Liver (tissue), 8 donors: ENCODE measurements at regions not wholly inside any gene's neighbourhood (a gene's known extent, or its start where the extent isn't known, plus 50 kb on each side); places are given as distances from the start of the nearest gene placed in this dataset.

Source experiments
- DNase-seq: peaks from one replicate; pipeline ENCODE4 v3.0.0-alpha.2; 2017; ENCODE audit warnings: low spot score
- H3K27ac ChIP-seq, 2 donors: one replicate each; pipeline ENCODE4 v1.7.0; 2013; ENCODE audit warnings: inconsistent platforms in 2 of 2, low read length in 2 of 2, control low read depth in 1 of 2, low read depth in 1 of 2, mild to moderate bottlenecking in 1 of 2
- H3K27me3 ChIP-seq, 4 donors: one replicate each; pipeline versions ENCODE4 v1.6.1 to v1.7.0; 2013; ENCODE audit warnings: low read length in 3 of 4, inconsistent platforms in 1 of 4, mild to moderate bottlenecking in 1 of 4, moderate library complexity in 1 of 4; ENCODE audit not compliant: control insufficient read depth in 4 of 4, insufficient read depth in 4 of 4
- H3K36me3 ChIP-seq, 4 donors: one replicate each; pipeline versions ENCODE4 v1.6.1 to v1.7.0; 2013; ENCODE audit warnings: low read length in 3 of 4, mild to moderate bottlenecking in 3 of 4, low read depth in 1 of 4, moderate library complexity in 1 of 4; ENCODE audit not compliant: control insufficient read depth in 4 of 4, insufficient read depth in 3 of 4
- H3K4me1 ChIP-seq, 4 donors: one replicate each; pipeline versions ENCODE4 v1.6.1 to v1.7.0; 2013; ENCODE audit warnings: low read length in 3 of 4, mild to moderate bottlenecking in 3 of 4, moderate library complexity in 1 of 4; ENCODE audit not compliant: control insufficient read depth in 4 of 4, insufficient read depth in 4 of 4
- H3K4me3 ChIP-seq, 3 donors: one replicate each; pipeline versions ENCODE4 v1.6.1 to v1.7.0; 2013; ENCODE audit warnings: low read length in 3 of 3, control low read depth in 1 of 3, low read depth in 1 of 3, mild to moderate bottlenecking in 1 of 3
- H3K9ac ChIP-seq, 2 donors: one replicate each; pipeline ENCODE4 v1.7.0; 2013; ENCODE audit warnings: low read length in 2 of 2, mild to moderate bottlenecking in 2 of 2, moderate library complexity in 2 of 2, control low read depth in 1 of 2, low read depth in 1 of 2
- H3K9me3 ChIP-seq, 4 donors: one replicate each; pipeline versions ENCODE4 v1.6.1 to v1.7.0; 2013; ENCODE audit warnings: low read length in 3 of 4; ENCODE audit not compliant: control insufficient read depth in 4 of 4
- EGR1 ChIP-seq, 2 donors: IDR thresholded peaks; 2 replicates each; pipeline ENCODE4 v1.6.1; 2016 to 2018; ENCODE audit warnings: antibody characterized with exemption in 2 of 2, low read depth in 2 of 2
- FOXA1 ChIP-seq: IDR thresholded peaks from 2 replicates; pipeline ENCODE4 v1.6.1; 2016; ENCODE audit warnings: antibody characterized with exemption
- FOXA2 ChIP-seq: IDR thresholded peaks from 2 replicates; pipeline ENCODE4 v1.6.1; 2016; ENCODE audit warnings: antibody characterized with exemption
- GABPA ChIP-seq, 2 donors: IDR thresholded peaks in 1 of 2; conservative IDR thresholded peaks in 1 of 2; 2 replicates each; pipeline ENCODE4 v1.6.1; 2016; ENCODE audit warnings: antibody characterized with exemption in 2 of 2, mild to moderate bottlenecking in 1 of 2, moderate library complexity in 1 of 2
- HNF4A ChIP-seq, 2 donors: conservative IDR thresholded peaks; 2 replicates each; pipeline ENCODE4 v1.6.1; 2016; ENCODE audit warnings: antibody characterized with exemption in 2 of 2, mild to moderate bottlenecking in 2 of 2
- HNF4G ChIP-seq: IDR thresholded peaks from 2 replicates; pipeline ENCODE4 v1.6.1; 2016; ENCODE audit warnings: antibody characterized with exemption
- JUND ChIP-seq, 2 donors: IDR thresholded peaks; 2 replicates each; pipeline ENCODE4 v1.6.1; 2016; ENCODE audit warnings: antibody characterized with exemption in 2 of 2
- RAD21 ChIP-seq, 2 donors: IDR thresholded peaks; 2 replicates each; pipeline ENCODE4 v1.6.1; 2016; ENCODE audit warnings: antibody characterized with exemption in 2 of 2, mild to moderate bottlenecking in 2 of 2
- SP1 ChIP-seq: IDR thresholded peaks from 2 replicates; pipeline ENCODE4 v1.6.1; 2018; ENCODE audit warnings: antibody characterized with exemption, mild to moderate bottlenecking
- TAF1 ChIP-seq: conservative IDR thresholded peaks from 2 replicates; pipeline ENCODE4 v1.6.1; 2016; ENCODE audit warnings: antibody characterized with exemption, mild to moderate bottlenecking
- WGBS: extraction: QIAGEN DNeasy Blood & Tissue Kit; methylation state at CpG from one replicate; pipeline ENCODE4 v1.1.7; 2013; 5-methylcytosine and 5-hydroxymethylcytosine counted together
- TF ChIP-seq, protein P1 (sequence below): IDR thresholded peaks from 2 replicates; pipeline ENCODE4 v1.6.1; 2016; ENCODE audit warnings: antibody characterized with exemption
- TF ChIP-seq, protein P2 (sequence below): fragments of 150-350 bp; IDR thresholded peaks from 2 replicates; pipeline ENCODE4 v1.5.1; 2017; ENCODE audit warnings: improper control_type of control experiment, low read depth, low read length; ENCODE audit not compliant: missing input control
- TF ChIP-seq, protein P3 (sequence below): IDR thresholded peaks from 2 replicates; pipeline ENCODE4 v1.6.1; 2016; ENCODE audit warnings: antibody characterized with exemption, mild to moderate bottlenecking
- TF ChIP-seq, protein P4 (sequence below): IDR thresholded peaks from 2 replicates; pipeline ENCODE4 v1.6.1; 2016; ENCODE audit warnings: antibody characterized with exemption
- donor health status: healthy.
- donor health status: healthy.
- donor health status: healthy.
- donor health status: healthy.
- donor health status: healthy.

DNA sequence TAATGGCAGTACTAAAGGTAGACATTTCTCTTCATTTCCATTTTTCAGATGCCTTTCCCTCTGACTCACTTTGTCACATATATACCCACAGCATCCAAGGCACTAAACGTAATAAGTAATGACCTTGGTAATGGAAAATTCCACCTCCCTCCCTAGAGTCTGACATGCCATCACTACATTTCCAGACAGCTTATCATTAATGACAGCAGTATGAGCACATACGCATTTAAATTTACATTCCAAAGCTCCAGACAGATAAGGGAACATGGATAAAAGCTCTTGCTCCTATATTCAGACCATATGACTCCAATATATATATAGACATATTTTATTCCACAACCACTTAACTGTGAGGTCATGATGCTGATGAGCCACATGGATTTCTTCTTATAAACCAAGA lies 191.7 kb upstream of the GORAB start:
- TF ChIP-seq JUND (IDR thresholded peaks at IDR 0.05): no peak
- Histone ChIP-seq H3K4me3 (no peak overlapping the region), H3K27ac (no peak overlapping the region), H3K9ac (no peak overlapping the region), H3K4me1 (no peaks in the 10 kb centered on the region), H3K27me3 (no peaks in the 10 kb centered on the region), H3K9me3 (peaks cover 0 to 3% (median 0%) of the 10 kb centered on the region in 4 donors), H3K36me3 (no peaks in the 10 kb centered on the region)
- no peak for DNase-seq
- 78% methylated on average over 2 of the region's 2 CpGs for WGBS

DNA sequence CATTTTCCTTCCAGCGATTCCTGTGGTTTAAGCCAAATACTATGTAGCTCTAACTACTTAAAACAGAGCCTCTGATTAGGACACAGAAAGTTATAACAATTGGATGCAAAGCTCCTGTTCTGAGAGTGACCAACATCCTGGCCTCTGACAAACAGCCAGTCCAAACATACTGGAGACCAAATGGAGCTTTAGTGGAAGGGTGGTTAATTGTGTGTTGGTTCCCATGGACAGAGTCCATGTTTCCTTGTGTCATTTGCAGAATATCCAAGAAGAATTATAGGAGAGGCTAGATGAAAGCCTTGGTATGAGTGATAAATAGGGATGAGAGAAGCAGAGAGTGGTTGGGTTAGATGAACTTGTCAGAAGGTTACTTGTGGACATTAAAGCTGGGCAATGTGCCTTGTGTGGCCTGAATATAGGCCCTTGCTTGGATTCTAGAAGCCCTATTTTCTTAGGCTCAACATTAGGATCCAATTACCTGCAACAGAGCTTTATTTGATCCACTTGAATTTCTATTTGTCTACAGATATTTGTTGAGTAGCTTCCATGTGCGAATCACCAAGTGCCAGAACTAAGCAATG lies 180.5 kb upstream of the GORAB start:
- Histone ChIP-seq H3K36me3 (no peaks in the 10 kb centered on the region), H3K4me1 (no peaks in the 10 kb centered on the region), H3K27ac (no peak overlapping the region), H3K9me3 (peaks cover 0 to 2% (median 0%) of the 10 kb centered on the region in 4 donors), H3K27me3 (no peaks in the 10 kb centered on the region), H3K9ac (no peak overlapping the region), H3K4me3 (no peak overlapping the region)
- 72% methylated on average over 2 of the region's 2 CpGs for WGBS
- DNase-seq: no peak
- no peak for TF ChIP-seq RAD21 (IDR thresholded peaks at IDR 0.05)
- TF ChIP-seq HNF4A (conservative IDR thresholded peaks at IDR 0.05): no peak
- TF ChIP-seq, protein P1, sequence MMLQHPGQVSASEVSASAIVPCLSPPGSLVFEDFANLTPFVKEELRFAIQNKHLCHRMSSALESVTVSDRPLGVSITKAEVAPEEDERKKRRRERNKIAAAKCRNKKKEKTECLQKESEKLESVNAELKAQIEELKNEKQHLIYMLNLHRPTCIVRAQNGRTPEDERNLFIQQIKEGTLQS: no peak
- TF ChIP-seq HNF4G: no peak
- no peak for TF ChIP-seq JUND (IDR thresholded peaks at IDR 0.05)
- TF ChIP-seq, protein P2, sequence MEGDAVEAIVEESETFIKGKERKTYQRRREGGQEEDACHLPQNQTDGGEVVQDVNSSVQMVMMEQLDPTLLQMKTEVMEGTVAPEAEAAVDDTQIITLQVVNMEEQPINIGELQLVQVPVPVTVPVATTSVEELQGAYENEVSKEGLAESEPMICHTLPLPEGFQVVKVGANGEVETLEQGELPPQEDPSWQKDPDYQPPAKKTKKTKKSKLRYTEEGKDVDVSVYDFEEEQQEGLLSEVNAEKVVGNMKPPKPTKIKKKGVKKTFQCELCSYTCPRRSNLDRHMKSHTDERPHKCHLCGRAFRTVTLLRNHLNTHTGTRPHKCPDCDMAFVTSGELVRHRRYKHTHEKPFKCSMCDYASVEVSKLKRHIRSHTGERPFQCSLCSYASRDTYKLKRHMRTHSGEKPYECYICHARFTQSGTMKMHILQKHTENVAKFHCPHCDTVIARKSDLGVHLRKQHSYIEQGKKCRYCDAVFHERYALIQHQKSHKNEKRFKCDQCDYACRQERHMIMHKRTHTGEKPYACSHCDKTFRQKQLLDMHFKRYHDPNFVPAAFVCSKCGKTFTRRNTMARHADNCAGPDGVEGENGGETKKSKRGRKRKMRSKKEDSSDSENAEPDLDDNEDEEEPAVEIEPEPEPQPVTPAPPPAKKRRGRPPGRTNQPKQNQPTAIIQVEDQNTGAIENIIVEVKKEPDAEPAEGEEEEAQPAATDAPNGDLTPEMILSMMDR: no peak
- TF ChIP-seq, protein P3, sequence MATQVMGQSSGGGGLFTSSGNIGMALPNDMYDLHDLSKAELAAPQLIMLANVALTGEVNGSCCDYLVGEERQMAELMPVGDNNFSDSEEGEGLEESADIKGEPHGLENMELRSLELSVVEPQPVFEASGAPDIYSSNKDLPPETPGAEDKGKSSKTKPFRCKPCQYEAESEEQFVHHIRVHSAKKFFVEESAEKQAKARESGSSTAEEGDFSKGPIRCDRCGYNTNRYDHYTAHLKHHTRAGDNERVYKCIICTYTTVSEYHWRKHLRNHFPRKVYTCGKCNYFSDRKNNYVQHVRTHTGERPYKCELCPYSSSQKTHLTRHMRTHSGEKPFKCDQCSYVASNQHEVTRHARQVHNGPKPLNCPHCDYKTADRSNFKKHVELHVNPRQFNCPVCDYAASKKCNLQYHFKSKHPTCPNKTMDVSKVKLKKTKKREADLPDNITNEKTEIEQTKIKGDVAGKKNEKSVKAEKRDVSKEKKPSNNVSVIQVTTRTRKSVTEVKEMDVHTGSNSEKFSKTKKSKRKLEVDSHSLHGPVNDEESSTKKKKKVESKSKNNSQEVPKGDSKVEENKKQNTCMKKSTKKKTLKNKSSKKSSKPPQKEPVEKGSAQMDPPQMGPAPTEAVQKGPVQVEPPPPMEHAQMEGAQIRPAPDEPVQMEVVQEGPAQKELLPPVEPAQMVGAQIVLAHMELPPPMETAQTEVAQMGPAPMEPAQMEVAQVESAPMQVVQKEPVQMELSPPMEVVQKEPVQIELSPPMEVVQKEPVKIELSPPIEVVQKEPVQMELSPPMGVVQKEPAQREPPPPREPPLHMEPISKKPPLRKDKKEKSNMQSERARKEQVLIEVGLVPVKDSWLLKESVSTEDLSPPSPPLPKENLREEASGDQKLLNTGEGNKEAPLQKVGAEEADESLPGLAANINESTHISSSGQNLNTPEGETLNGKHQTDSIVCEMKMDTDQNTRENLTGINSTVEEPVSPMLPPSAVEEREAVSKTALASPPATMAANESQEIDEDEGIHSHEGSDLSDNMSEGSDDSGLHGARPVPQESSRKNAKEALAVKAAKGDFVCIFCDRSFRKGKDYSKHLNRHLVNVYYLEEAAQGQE: no peak
- no peak for TF ChIP-seq GABPA (IDR thresholded peaks at IDR 0.05 in 1 of 2, conservative IDR thresholded peaks at IDR 0.05 in 1 of 2)

DNA sequence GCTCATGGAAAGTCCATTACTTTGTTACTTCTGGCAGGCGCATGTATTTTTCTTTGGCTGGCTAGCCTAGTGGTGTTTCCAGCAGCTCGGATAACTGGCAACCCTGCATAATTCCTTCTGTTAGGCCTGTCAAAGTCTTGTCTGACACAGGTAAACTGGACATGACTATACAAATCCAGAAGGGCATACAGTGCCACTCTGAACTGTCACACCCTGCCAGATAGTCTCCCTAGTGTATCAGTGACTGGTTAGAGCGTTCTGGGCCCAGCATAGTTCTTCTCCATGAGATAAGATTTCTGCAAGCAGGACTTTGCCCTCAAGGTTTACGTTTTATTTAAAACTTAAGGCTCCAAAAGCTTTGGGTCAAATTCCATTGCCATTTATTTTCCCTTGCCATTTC lies 177.7 kb upstream of the GORAB start:
- H3K4me1 ChIP-seq: no peaks in the 10 kb centered on the region
- WGBS: 58% methylated on average over 4 of the region's 4 CpGs
- H3K9me3 ChIP-seq: peaks cover 0 to 2% (median 0%) of the 10 kb centered on the region in 4 donors
- H3K9ac ChIP-seq: no peak overlapping the region
- H3K36me3 ChIP-seq: no peaks in the 10 kb centered on the region
- H3K4me3 ChIP-seq: no peak overlapping the region
- H3K27me3 ChIP-seq: no peaks in the 10 kb centered on the region
- DNase-seq: no peak
- no peak overlapping the region for H3K27ac ChIP-seq
- TF ChIP-seq, protein P1: no peak
- TF ChIP-seq FOXA2 (no peak), FOXA1 (no peak), HNF4G (no peak), TAF1 (no peak), GABPA (IDR thresholded peaks at IDR 0.05 in 1 of 2, conservative IDR thresholded peaks at IDR 0.05 in 1 of 2) (no peak), SP1 (no peak), RAD21 (IDR thresholded peaks at IDR 0.05) (no peak), EGR1 (IDR thresholded peaks at IDR 0.05; ENCODE audit: low read depth in 2 of 2) (no peak), JUND (IDR thresholded peaks at IDR 0.05) (no peak), HNF4A (conservative IDR thresholded peaks at IDR 0.05) (no peak)
- TF ChIP-seq, protein P2: no peak
- TF ChIP-seq, protein P4, sequence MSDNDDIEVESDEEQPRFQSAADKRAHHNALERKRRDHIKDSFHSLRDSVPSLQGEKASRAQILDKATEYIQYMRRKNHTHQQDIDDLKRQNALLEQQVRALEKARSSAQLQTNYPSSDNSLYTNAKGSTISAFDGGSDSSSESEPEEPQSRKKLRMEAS: no peak
- TF ChIP-seq, protein P3: no peak
